A549 (cell line): ENCODE measurements at regions not wholly inside any gene's neighbourhood (a gene's known extent, or its start where the extent isn't known, plus 50 kb on each side); places are given as distances from the start of the nearest gene placed in this dataset.

ENCODE experiments used
- ATAC-seq, 2 experiments: fragments of 200-7000 bp in 1 of 2; fragments of >200 bp in 1 of 2; cut with Nextera tagmentation in 1 of 2; cut with Tn5 transposase in 1 of 2; 3 replicates each; pipeline versions ENCODE4 v1.8.0 to v1.9.1; 2018 to 2020; ENCODE audit warnings: mild to moderate bottlenecking in 1 of 2, moderate library complexity in 1 of 2
- CTCF ChIA-PET: fragments of 300-600 bp; sonication (Branson Sonifier 250); formaldehyde crosslinking; extraction: SDS; loops from one replicate; lab custom pipeline; 2021; ENCODE audit warnings: antibody characterized with exemption, inconsistent platforms; lab: Yijun Ruan, JAX
- POLR2A ChIA-PET: fragments of 350-600 bp; formaldehyde crosslinking; extraction: SDS; loops from one replicate; lab custom pipeline; 2021; ENCODE audit warnings: antibody characterized with exemption, inconsistent platforms; lab: Yijun Ruan, JAX
- DNase-seq, 2 experiments: peaks; one replicate each; pipeline versions ENCODE4 v3.0.0 to v3.0.0-alpha.2; 2011 to 2016; ENCODE audit warnings: low read depth in 1 of 2, low spot score in 1 of 2
- FAIRE-seq: peaks from 2 replicates; lab custom pipeline; 2011; peaks lifted over from hg19 to GRCh38; lab: Jason Lieb, UNC
- H3K27ac ChIP-seq, 2 experiments: fragments of >200 bp; sonication (Bioruptor Twin); formaldehyde crosslinking; 3 replicates each; pipeline ENCODE4 v1.5.1; 2016 to 2017
- H3K4me1 ChIP-seq: fragments of >200 bp; sonication (Bioruptor Twin); formaldehyde crosslinking; 3 replicates; pipeline ENCODE4 v1.6.1; 2016
- H3K4me2 ChIP-seq: fragments of >200 bp; sonication (Bioruptor Twin); formaldehyde crosslinking; 3 replicates; pipeline ENCODE4 v1.6.1; 2016
- H3K4me3 ChIP-seq: fragments of >200 bp; sonication (Bioruptor Twin); formaldehyde crosslinking; 3 replicates; pipeline ENCODE4 v1.5.1; 2016
- H3K9me3 ChIP-seq: fragments of >200 bp; sonication (Bioruptor Twin); formaldehyde crosslinking; 3 replicates; pipeline ENCODE4 v1.6.1; 2016
- BHLHE40 ChIP-seq: IDR thresholded peaks from 2 replicates; pipeline ENCODE4 v1.6.1; 2012; ENCODE audit warnings: low read depth, low read length, inconsistent platforms
- CBX2 ChIP-seq: fragments of 200-600 bp; sonication (generic); IDR thresholded peaks from 2 replicates; pipeline ENCODE4 v1.6.1; 2016; ENCODE audit warnings: low read depth, mild to moderate bottlenecking, borderline replicate concordance
- EP300 ChIP-seq, 2 experiments: fragments of >200 bp; sonication (Bioruptor Twin); formaldehyde crosslinking; IDR thresholded peaks; 2 replicates in 1 of 2; 3 replicates in 1 of 2; pipeline ENCODE4 v1.6.1; 2016 to 2017
- FOSL2 ChIP-seq, 2 experiments: fragments of 450-650 bp in 1 of 2; fragments of >200 bp in 1 of 2; sonication (Bioruptor Twin) in 1 of 2; formaldehyde crosslinking; IDR thresholded peaks; 2 replicates each; pipeline versions ENCODE4 v1.5.0 to v1.6.1; 2016 to 2020; ENCODE audit warnings: mild to moderate bottlenecking in 1 of 2, moderate library complexity in 1 of 2
- FOXS1 ChIP-seq: fragments of 250-450 bp; sonication (Bioruptor Pico); IDR thresholded peaks from 2 replicates; pipeline ENCODE4 v1.5.0; 2020; ENCODE audit warnings: mild to moderate bottlenecking, moderate library complexity
- HMGXB4 ChIP-seq: fragments of 250-450 bp; sonication (Bioruptor Pico); IDR thresholded peaks from 2 replicates; pipeline ENCODE4 v1.5.0; 2021; ENCODE audit warnings: mild to moderate bottlenecking, moderate library complexity, borderline replicate concordance
- HOXA7 ChIP-seq: fragments of 250-450 bp; sonication (Bioruptor Pico); IDR thresholded peaks from 2 replicates; pipeline ENCODE4 v1.5.0; 2020; ENCODE audit warnings: mild to moderate bottlenecking, moderate library complexity
- JUN ChIP-seq, 2 experiments: fragments of >200 bp; sonication (Bioruptor Twin); formaldehyde crosslinking; IDR thresholded peaks; 2 replicates in 1 of 2; 3 replicates in 1 of 2; pipeline ENCODE4 v1.6.1; 2016 to 2017
- MAFK ChIP-seq: fragments of 450-650 bp; IDR thresholded peaks from 2 replicates; pipeline ENCODE4 v1.6.1; 2014; ENCODE audit not compliant: partially characterized antibody
- NR3C1 ChIP-seq: fragments of >200 bp; sonication (Bioruptor Twin); formaldehyde crosslinking; IDR thresholded peaks from 3 replicates; pipeline ENCODE4 v1.6.1; 2017
- PBX3 ChIP-seq: IDR thresholded peaks from 2 replicates; pipeline ENCODE4 v1.6.1; 2012
- PHF8 ChIP-seq: fragments of 200-600 bp; sonication (generic); IDR thresholded peaks from 2 replicates; pipeline ENCODE4 v1.6.1; 2016; ENCODE audit warnings: low read depth, mild to moderate bottlenecking, antibody characterized with exemption, moderate library complexity, borderline replicate concordance
- POLR2A ChIP-seq: IDR thresholded peaks from 2 replicates; pipeline ENCODE4 v1.6.1; 2012; ENCODE audit warnings: mild to moderate bottlenecking, low read length
- RAD21 ChIP-seq, 2 experiments: fragments of >200 bp in 1 of 2; sonication (Bioruptor Twin) in 1 of 2; formaldehyde crosslinking in 1 of 2; IDR thresholded peaks in 1 of 2; conservative IDR thresholded peaks in 1 of 2; 2 replicates in 1 of 2; 3 replicates in 1 of 2; pipeline ENCODE4 v1.6.1; 2012 to 2018; ENCODE audit warnings: inconsistent platforms in 1 of 2
- REST ChIP-seq: fragments of 200-600 bp; sonication (generic); IDR thresholded peaks from 2 replicates; pipeline ENCODE4 v1.6.1; 2016; ENCODE audit warnings: antibody characterized with exemption, mild to moderate bottlenecking, moderate library complexity
- RFX5 ChIP-seq: fragments of 450-650 bp; IDR thresholded peaks from 2 replicates; pipeline ENCODE4 v1.7.1; 2014; ENCODE audit warnings: antibody characterized with exemption, mild to moderate bottlenecking, moderate library complexity
- SMC3 ChIP-seq: fragments of >200 bp; sonication (Bioruptor Twin); formaldehyde crosslinking; IDR thresholded peaks from 3 replicates; pipeline ENCODE4 v1.6.1; 2018; ENCODE audit warnings: inconsistent platforms
- SREBF2 ChIP-seq: fragments of 450-650 bp; IDR thresholded peaks from 2 replicates; pipeline ENCODE4 v1.6.1; 2014; ENCODE audit warnings: mild to moderate bottlenecking, moderate library complexity
- ZC3H11A ChIP-seq: fragments of 450-650 bp; IDR thresholded peaks from 2 replicates; pipeline ENCODE4 v1.6.1; 2014; ENCODE audit warnings: antibody characterized with exemption, mild to moderate bottlenecking
- WGBS: methylation state at CpG from one replicate; pipeline ENCODE4 v1.1.6; 2017; ENCODE audit errors: missing lambda C conversion rate; 5-methylcytosine and 5-hydroxymethylcytosine counted together

GRCh38 chr6:4553387-4553786 lies 222.8 kb upstream of the CDYL start:
- ChIA-PET CTCF (interaction anchor here (1.0 kb wide), 1 partner anchor 13 kb away, joined by 3 read pairs; no protein-coding TSS in a partner anchor), POLR2A (no interaction called here)
- WGBS, result 85% methylated on average over 10 of the region's 10 CpGs

GRCh38 chr6:4550227-4550597 lies 226.0 kb upstream of the CDYL start:
- DNase-seq, result no peak
- ChIA-PET CTCF (no interaction called here), POLR2A (no interaction called here)
- no peak for ATAC-seq
- H3K4me1 ChIP-seq, result no peaks in the 10 kb centered on the region
- TF ChIP-seq SREBF2, result no peak
- TF ChIP-seq RAD21 (conservative IDR thresholded peaks at IDR 0.05 in 1 of 2, IDR thresholded peaks at IDR 0.05 in 1 of 2), result no peak
- TF ChIP-seq CBX2, result no peak
- TF ChIP-seq FOXS1, result no peak
- TF ChIP-seq HMGXB4, result no peak
- TF ChIP-seq, all 56 proteins: peak for 0
- FAIRE-seq, result no peak
- no peak overlapping the region for H3K4me3 ChIP-seq
- WGBS, result 100% methylated on average over 1 of the region's 1 CpG
- H3K9me3 ChIP-seq, result no peaks in the 10 kb centered on the region
- no peak overlapping the region for H3K4me2 ChIP-seq
- no peak overlapping the region for H3K27ac ChIP-seq

More at GRCh38 chr6:4553387-4553786, 222.8 kb upstream of the CDYL start:
- H3K27ac ChIP-seq, result no peak overlapping the region
- ATAC-seq, result no peak
- H3K4me3 ChIP-seq, result no peak overlapping the region
- DNase-seq, result no peak
- H3K4me2 ChIP-seq, result no peak overlapping the region
- no peak for TF ChIP-seq EP300 (IDR thresholded peaks at IDR 0.05)
- TF ChIP-seq RFX5, result no peak
- TF ChIP-seq MAFK, result no peak
- no peak for TF ChIP-seq HOXA7 (CRISPR knock-in tag)
- no peak for TF ChIP-seq NR3C1
- no peak for TF ChIP-seq ZC3H11A
- no peak for TF ChIP-seq HMGXB4
- TF ChIP-seq BHLHE40, result no peak
- no peak for TF ChIP-seq POLR2A
- no peak for TF ChIP-seq SREBF2
- TF ChIP-seq REST, result no peak
- TF ChIP-seq PBX3, result no peak
- no peak for TF ChIP-seq FOSL2 (IDR thresholded peaks at IDR 0.05)
- no peak for TF ChIP-seq FOSL2 (CRISPR knock-in tag; IDR thresholded peaks at IDR 0.05)
- TF ChIP-seq PHF8, result no peak
- no peak for TF ChIP-seq JUN (IDR thresholded peaks at IDR 0.05)
- TF ChIP-seq SMC3, result no peak
- TF ChIP-seq, all 56 proteins: peak for 0
- no peaks in the 10 kb centered on the region for H3K4me1 ChIP-seq
- H3K9me3 ChIP-seq, result no peaks in the 10 kb centered on the region
- FAIRE-seq, result no peak
